ENCODE measurements at regions not wholly inside any gene's neighbourhood (a gene's known extent, or its start where the extent isn't known, plus 50 kb on each side); places are given as distances from the start of the nearest gene placed in this dataset.
"Not testable (repeated sequence)": the region's sequence is repeated elsewhere in the genome, so short reads cannot be mapped to it uniquely, and the experiment has no call there.

GRCh38 chr7:66539902-66540375 is 88.7 kb upstream of the KCTD7 start:
- DNase-seq (ENCODE audit: low read depth): no peak

GRCh38 chr7:66542049-66542448 is 86.6 kb upstream of the KCTD7 start:
- no peak for DNase-seq (ENCODE audit: low read depth)

DNA sequence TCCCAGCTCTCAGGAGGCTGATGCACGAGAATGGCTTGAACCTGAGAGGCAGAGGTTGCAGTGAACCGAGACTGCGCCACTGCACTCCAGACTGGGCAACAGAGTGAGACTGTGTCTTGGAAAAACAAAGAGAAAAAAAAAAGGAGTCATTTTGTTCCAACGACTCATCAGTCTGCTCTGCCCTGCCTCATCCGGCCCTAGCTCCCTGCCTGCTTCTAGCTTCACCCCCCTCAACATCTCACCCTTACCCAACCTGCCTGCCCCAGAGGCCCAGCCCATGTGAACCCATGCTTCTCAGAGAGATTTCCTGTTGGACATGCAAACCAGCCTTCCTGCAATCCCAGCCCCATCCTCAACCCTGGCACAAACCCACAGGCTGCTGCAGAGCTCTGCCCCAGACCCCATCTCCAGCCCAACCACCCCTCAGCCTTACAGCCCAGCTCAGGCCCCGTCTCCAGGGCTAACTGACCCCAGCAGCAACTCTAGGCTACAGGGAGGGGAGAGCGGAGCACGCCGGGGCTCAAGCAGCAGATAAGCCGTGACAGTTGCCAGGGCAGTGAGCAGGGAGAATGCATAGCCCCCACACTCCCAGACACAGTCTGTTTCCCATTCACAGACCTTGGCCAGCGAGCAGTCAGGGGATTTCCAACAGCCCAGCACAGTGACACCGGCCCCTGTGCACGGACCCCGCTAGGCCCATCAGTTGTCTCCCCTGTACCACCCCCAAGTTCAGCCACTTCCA is 86.0 kb upstream of the KCTD7 start:
- DNase-seq (ENCODE audit: low read depth): no peak

- DNase-seq (ENCODE audit: low read depth): no peak
These were observed 79.2 kb upstream of the KCTD7 start for GRCh38 chr7:66549466-66549865.

- DNase-seq (ENCODE audit: low read depth): no peak
These were observed 75.7 kb upstream of the KCTD7 start for GRCh38 chr7:66553001-66553400.

DNA sequence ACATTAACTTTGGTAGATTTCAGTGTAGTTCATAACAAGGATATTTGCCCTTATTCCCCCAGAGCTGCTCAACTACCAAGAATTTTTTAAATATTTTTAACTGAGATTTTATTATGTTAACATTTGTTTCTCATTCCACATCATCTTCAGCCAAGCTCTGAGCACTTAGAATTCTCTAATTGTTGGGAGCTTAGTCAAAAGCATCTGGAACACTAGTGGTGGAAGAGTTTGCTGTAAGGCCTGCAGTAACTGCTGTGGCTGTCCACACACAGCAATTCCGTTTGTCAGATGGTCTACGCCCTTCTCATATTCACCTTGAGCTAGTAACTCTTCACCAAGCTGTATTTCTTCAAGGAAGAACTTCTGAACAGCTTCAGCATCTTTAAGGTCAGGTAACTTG is 75.0 kb upstream of the KCTD7 start:
- DNase-seq (ENCODE audit: low read depth): not testable (repeated sequence)

- not testable (repeated sequence) for DNase-seq (ENCODE audit: low read depth)
These were observed 74.4 kb upstream of the KCTD7 start for GRCh38 chr7:66554291-66554690.

GRCh38 chr7:66554842-66555430 is 73.7 kb upstream of the KCTD7 start:
- not testable (repeated sequence) for DNase-seq (ENCODE audit: low read depth)

- no peak for DNase-seq (ENCODE audit: low read depth)
These were observed 72.5 kb upstream of the KCTD7 start for GRCh38 chr7:66556177-66556548.

GRCh38 chr7:66556549-66557213 is 72.0 kb upstream of the KCTD7 start:
- DNase-seq (ENCODE audit: low read depth): no peak

DNA sequence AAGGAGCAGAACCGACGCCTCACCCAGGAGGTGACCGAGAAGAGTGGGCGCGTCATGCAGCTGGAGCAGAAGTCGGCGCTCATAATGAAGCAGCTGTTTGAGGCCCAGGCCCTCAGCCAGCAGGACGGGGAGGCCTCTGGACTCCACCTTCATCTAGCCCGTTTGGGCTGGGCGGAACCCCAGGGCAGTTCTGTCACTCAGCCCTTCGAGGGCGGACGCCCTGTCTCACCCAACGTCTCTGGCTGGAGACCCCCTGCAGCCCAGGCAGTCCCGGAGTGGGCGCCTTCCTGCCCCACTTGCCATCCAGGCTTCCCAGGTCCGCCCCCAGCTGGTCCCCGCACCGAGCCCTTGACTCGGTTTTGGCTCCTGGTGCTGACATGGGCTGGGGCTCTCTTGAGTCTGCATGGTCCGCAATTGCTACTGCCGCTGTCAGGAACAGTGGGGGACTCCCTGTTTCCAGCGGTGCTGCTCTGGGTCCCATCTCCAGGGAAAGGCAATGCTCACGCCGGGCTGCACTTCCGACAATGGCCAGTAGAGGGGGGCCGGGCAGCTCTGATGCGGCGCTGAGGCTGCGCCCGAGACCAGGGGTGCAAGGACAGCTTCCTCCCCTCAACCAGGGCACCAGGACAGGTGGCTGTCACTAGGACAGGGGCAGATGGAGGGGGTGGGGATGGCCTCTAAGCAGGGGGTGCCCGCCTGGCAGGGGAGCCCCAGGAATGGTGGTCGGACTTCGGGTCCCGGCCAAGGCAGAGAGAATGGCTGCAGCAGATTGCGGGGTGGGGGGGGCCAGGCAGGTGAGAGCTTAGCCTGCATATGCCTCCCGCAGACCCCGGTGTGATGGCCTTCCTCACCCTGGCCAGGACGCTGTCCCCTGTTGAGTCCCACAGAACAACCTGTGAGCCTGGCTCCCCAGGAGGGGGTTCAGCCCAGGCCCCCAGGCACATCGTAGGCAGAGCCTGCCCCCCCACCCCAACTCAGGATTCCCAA is 71.2 kb upstream of the KCTD7 start:
- DNase-seq (ENCODE audit: low read depth): peak; percentile 67

DNA sequence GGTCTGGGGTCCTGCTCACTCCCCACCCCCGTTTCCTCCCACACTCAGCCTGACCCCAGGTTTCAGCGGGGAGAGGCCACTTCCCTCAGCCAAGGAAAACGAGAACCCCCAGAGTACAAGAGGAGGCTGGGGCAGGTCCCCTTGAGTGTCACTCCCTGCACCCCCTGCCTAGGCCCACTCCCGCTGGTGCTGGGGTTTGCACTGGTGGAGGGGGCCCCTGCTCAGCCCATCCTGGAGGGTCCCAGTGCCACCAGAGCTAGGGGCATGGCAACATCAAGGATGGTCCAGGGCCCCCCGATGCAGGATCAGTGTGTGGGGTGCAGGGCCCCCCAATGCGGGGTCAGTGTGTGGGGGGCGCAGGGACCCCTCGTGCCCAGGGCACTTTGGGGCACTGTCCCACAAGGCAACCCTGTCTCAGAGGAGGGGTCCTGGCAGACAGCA is 70.5 kb upstream of the KCTD7 start:
- no peak for DNase-seq (ENCODE audit: low read depth)

DNA sequence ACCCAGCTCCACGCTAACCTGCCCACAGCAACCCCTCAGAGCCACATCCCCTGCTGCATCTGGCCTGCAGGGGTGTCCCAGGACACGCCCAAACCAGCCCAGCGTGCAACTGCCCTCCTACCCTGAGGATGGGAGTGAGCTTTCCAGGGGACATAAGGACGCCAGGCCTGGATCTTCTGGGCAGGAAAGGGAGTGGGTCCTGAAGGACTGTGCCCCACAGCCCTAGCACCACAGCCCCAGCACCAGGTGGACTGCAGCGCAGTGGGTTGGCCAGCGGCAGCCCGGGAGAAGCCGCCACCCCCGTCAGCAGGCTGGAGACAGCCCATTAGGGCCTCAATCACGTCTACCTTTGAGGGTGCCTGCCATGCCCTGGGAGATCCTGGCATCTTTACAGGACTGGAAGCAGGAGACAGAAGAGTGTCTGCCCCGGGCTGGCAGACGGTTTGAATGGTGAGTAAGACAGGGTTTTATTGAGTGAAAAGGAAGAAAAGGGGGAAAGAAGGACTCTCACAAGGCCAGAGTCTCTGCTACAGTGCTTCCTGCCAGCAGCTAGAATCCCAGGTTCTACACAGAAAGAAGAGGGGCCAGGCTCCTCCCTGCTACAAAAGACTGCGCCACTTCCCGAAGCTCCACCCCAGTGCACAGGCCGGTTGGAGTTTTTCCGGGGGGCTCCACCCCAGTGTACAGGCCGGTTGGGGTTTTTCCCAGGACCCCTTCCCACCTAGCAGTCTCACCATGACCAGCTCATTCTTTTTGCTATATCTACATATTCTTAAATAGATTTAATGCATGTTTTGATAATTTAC is 69.8 kb upstream of the KCTD7 start:
- DNase-seq (ENCODE audit: low read depth): no peak

- no peak for DNase-seq (ENCODE audit: low read depth)
These were observed 64.6 kb upstream of the KCTD7 start for GRCh38 chr7:66564045-66564444.

DNA sequence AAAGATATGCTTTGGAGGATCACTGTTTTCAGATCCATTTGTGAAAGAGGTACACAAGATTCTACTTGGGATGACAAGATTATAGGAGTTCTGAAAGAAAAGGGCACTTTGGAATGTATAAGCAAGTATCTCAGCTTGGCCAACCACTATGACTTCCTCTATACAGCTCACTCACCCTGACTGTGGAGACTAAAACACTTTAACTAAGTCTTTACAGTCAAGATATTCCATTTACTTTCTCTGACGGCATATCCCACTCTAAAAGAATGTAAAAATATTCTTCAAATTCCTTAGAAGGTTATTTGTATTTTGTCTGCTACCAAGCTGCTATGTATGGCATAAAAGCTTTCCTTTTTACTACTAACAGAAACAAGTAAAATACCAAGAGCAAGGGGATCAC is 58.5 kb upstream of the KCTD7 start:
- DNase-seq (ENCODE audit: low read depth): not testable (repeated sequence)

GRCh38 chr7:66571568-66571967 is 57.1 kb upstream of the KCTD7 start:
- no peak for DNase-seq (ENCODE audit: low read depth)

GRCh38 chr7:66573782-66574495 is 54.7 kb upstream of the KCTD7 start:
- DNase-seq (ENCODE audit: low read depth): not testable (repeated sequence)

DNA sequence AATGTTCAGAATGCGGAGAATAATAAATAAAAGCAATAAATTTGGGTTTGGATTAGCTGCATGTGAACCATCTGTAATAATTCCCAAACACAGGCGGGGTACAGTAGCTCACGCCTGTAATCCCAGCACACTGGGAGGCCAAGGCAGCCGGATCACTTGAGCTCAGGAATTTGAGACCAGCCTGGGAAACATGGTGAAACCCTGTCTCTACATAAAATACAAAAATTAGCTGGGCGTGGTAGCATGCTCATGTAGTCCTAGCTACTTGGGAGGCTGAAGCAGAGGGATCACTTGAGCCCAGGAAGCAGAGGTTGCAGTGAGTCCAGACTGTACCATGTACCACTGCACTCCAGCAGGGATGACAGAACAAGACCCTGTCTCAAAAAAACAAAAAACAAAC is 53.9 kb upstream of the KCTD7 start:
- DNase-seq (ENCODE audit: low read depth): not testable (repeated sequence)

GRCh38 chr7:66575398-66575797 is 53.3 kb upstream of the KCTD7 start:
- DNase-seq (ENCODE audit: low read depth): no peak

- DNase-seq (ENCODE audit: low read depth): no peak
These were observed 52.0 kb upstream of the KCTD7 start for GRCh38 chr7:66576646-66577045.

Data from activated T-cell treated with anti-CD3 and anti-CD28 coated beads for 48 hours (primary cell).